ENCODE measurements at regions not wholly inside any gene's neighbourhood (a gene's known extent, or its start where the extent isn't known, plus 50 kb on each side); places are given as distances from the start of the nearest gene placed in this dataset.

DNA sequence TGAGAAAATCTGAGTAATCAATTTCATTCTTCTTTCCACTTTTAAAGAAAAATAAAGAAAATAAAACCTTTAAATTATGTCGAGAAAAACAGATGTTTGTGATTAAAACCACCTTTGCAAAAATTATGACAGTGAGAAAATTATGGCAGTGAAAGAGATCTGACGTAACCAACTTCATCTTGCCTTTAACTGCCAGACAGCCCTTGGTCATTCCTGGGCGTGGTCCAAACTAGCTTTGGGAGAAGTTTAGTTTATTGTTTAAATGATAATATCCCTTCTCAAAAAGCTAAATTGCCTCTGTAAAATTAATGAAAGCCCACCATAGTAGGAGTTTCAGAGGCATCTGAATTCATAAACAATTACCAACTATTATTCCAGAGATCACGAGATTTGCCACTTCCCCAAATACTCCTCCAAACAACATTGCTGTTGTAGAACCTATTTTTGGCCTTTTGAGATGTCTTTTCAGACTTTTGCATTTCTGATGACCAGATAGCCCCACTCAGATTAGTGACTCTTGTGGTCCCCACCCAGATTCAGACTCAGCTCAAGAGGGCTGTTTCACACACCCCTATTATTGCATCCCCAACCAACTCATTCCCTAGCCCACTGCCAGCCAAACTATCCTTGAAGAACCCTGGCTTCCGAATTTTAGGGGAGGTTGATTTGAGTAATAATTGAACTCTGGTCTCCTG, 664.4 kb upstream of the CBLB start:
- TF ChIP-seq CTCF (IDR thresholded peaks at IDR 0.05; ENCODE audit: borderline replicate concordance, insufficient read depth, low read depth, low read length): no peak
- H3K4me3 ChIP-seq (ENCODE audit: low read depth, low read length): no peak overlapping the region

DNA sequence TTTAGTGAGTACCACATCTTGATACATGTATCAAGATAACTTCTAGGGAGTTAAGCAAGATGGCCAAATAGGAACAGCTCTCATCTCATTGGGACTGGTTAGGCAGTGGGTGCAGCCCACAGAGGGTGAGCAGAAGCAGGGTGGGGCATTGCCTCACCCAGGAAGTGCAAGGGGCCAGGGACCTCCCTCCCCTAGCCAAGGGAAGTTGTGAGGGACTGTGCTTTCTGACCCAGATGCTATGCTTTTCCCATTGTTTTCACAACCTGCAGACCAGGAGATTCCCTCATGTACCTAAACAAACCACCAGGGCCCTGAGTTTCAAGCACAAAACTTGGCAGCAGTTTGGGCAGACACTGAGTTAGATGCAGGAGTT, 665.0 kb upstream of the CBLB start:
- no peak overlapping the region for H3K4me3 ChIP-seq (ENCODE audit: low read depth, low read length)
- no peak for TF ChIP-seq CTCF (IDR thresholded peaks at IDR 0.05; ENCODE audit: borderline replicate concordance, insufficient read depth, low read depth, low read length)

- no peak for TF ChIP-seq CTCF (IDR thresholded peaks at IDR 0.05; ENCODE audit: borderline replicate concordance, insufficient read depth, low read depth, low read length)
- H3K4me3 ChIP-seq (ENCODE audit: low read depth, low read length): no peak overlapping the region
Measured at GRCh38 chr3:106534206-106534605, 665.4 kb upstream of the CBLB start.

GRCh38 chr3:106540743-106541142, 671.9 kb upstream of the CBLB start:
- no peak for TF ChIP-seq CTCF (IDR thresholded peaks at IDR 0.05; ENCODE audit: borderline replicate concordance, insufficient read depth, low read depth, low read length)
- H3K4me3 ChIP-seq (ENCODE audit: low read depth, low read length): no peak overlapping the region

GRCh38 chr3:106542101-106542769, 673.4 kb upstream of the CBLB start:
- TF ChIP-seq CTCF (IDR thresholded peaks at IDR 0.05; ENCODE audit: borderline replicate concordance, insufficient read depth, low read depth, low read length): no peak
- no peak overlapping the region for H3K4me3 ChIP-seq (ENCODE audit: low read depth, low read length)

DNA sequence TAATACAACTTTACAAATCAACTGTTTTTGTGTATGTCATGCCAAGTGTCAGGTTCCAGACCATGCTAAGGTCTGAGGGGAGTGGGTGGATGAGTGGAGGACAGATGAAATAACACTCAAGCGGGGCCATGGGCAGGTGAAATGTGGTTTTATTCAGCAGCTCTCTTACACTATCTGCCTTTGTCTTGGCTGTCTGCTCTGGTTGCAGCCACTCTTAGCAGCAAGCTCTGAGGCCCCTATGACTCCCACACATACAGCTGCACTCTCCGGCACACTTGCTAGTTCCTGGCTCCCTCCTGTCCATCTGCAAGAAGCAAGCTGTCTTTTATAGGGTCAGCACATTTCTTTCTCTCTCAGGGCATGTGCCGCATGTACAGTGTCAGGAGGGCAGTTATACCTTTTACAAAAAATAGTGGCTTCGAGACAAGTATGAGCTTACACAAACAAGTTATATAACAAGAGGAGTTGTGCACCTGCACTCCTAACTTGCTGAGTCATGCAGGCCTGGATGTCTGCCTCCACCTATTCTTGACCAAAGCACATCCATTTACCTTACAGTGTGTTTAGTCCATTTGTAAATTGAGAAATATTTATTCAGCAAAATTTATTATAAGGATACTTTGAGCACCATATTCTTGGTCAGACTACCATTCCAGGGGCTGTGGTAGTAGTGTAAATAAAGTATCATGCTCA, 683.7 kb upstream of the CBLB start:
- TF ChIP-seq CTCF (IDR thresholded peaks at IDR 0.05; ENCODE audit: borderline replicate concordance, insufficient read depth, low read depth, low read length): no peak
- H3K4me3 ChIP-seq (ENCODE audit: low read depth, low read length): no peak overlapping the region
